HEK293 (cell line): ENCODE measurements at regions not wholly inside any gene's neighbourhood (a gene's known extent, or its start where the extent isn't known, plus 50 kb on each side); places are given as distances from the start of the nearest gene placed in this dataset.

Experiments
- CTCF ChIA-PET: fragments of 350-600 bp; formaldehyde crosslinking; extraction: SDS; loops from one replicate; lab custom pipeline; 2021; ENCODE audit warnings: antibody characterized with exemption; lab: Yijun Ruan, JAX
- POLR2A ChIA-PET: fragments of 300-600 bp; formaldehyde crosslinking; extraction: SDS; loops from one replicate; lab custom pipeline; 2020; ENCODE audit warnings: antibody characterized with exemption, inconsistent platforms; lab: Yijun Ruan, JAX
- H3K27ac ChIP-seq: fragments of 200-500 bp; sonication (Bioruptor generic); 2 replicates; pipeline ENCODE4 v1.5.1; 2014; ENCODE audit warnings: low read depth, low read length, control low read depth, inconsistent platforms; ENCODE audit errors: extremely low read depth
- H3K36me3 ChIP-seq, 2 experiments: fragments of 200-500 bp in 1 of 2; sonication (Bioruptor generic) in 1 of 2; 1 replicate in 1 of 2; 2 replicates in 1 of 2; pipeline ENCODE4 v1.5.1; 2014 to 2017; ENCODE audit warnings: inconsistent platforms in 2 of 2, low read length in 2 of 2; ENCODE audit not compliant: control insufficient read depth in 2 of 2, insufficient read depth in 1 of 2
- H3K4me1 ChIP-seq: fragments of 200-500 bp; sonication (Bioruptor generic); 2 replicates; pipeline ENCODE4 v1.5.1; 2014; ENCODE audit warnings: mild to moderate bottlenecking, low read length, inconsistent platforms; ENCODE audit not compliant: control insufficient read depth, insufficient read depth
- H3K4me3 ChIP-seq: 2 replicates; pipeline ENCODE4 v1.5.1; 2011; ENCODE audit warnings: low read depth, mild to moderate bottlenecking, control low read depth, low read length, moderate library complexity
- H3K9me3 ChIP-seq: fragments of 200-500 bp; sonication (Bioruptor generic); 2 replicates; pipeline ENCODE4 v1.5.1; 2014; ENCODE audit warnings: low read depth, low read length, inconsistent platforms; ENCODE audit not compliant: control insufficient read depth, insufficient read depth
- BCL11B ChIP-seq: fragments of 450-650 bp; formaldehyde crosslinking; IDR thresholded peaks from 2 replicates; pipeline ENCODE4 v1.5.1; 2016; ENCODE audit warnings: low read depth, missing biosample characterization, missing genetic modification characterization
- KLF10 ChIP-seq: fragments of 450-650 bp; IDR thresholded peaks from 2 replicates; pipeline ENCODE4 v1.5.1; 2018; ENCODE audit warnings: missing biosample characterization, mild to moderate bottlenecking, missing genetic modification characterization
- MYNN ChIP-seq: fragments of 450-650 bp; formaldehyde crosslinking; IDR thresholded peaks from 2 replicates; pipeline ENCODE4 v1.5.1; 2016; ENCODE audit warnings: missing biosample characterization, missing genetic modification characterization, borderline replicate concordance
- ZBTB20 ChIP-seq: fragments of 450-650 bp; formaldehyde crosslinking; IDR thresholded peaks from 2 replicates; pipeline ENCODE4 v1.5.1; 2016; ENCODE audit warnings: missing biosample characterization, missing genetic modification characterization
- ZBTB21 ChIP-seq: fragments of 450-650 bp; formaldehyde crosslinking; IDR thresholded peaks from 2 replicates; pipeline ENCODE4 v1.5.1; 2017; ENCODE audit warnings: missing biosample characterization, missing genetic modification characterization
- ZFP37 ChIP-seq: fragments of 450-650 bp; formaldehyde crosslinking; IDR thresholded peaks from 2 replicates; pipeline ENCODE4 v1.5.1; 2016; ENCODE audit warnings: missing biosample characterization, missing genetic modification characterization
- ZNF140 ChIP-seq: fragments of 450-650 bp; formaldehyde crosslinking; IDR thresholded peaks from 2 replicates; pipeline ENCODE4 v1.5.1; 2016; ENCODE audit warnings: missing biosample characterization, missing genetic modification characterization
- ZNF174 ChIP-seq: fragments of 450-650 bp; formaldehyde crosslinking; IDR thresholded peaks from 2 replicates; pipeline ENCODE4 v1.5.0; 2017; ENCODE audit warnings: missing biosample characterization, mild to moderate bottlenecking, missing genetic modification characterization
- ZNF37A ChIP-seq: fragments of 450-650 bp; IDR thresholded peaks from 2 replicates; pipeline ENCODE4 v1.5.1; 2018; ENCODE audit warnings: missing biosample characterization, missing genetic modification characterization
- ZNF501 ChIP-seq: fragments of 450-650 bp; formaldehyde crosslinking; IDR thresholded peaks from 2 replicates; pipeline ENCODE4 v1.5.1; 2016; ENCODE audit warnings: missing biosample characterization, missing genetic modification characterization
- ZNF514 ChIP-seq: fragments of 450-650 bp; formaldehyde crosslinking; IDR thresholded peaks from 2 replicates; pipeline ENCODE4 v1.5.1; 2016; ENCODE audit warnings: missing biosample characterization, missing genetic modification characterization
- ZNF596 ChIP-seq: fragments of 450-650 bp; IDR thresholded peaks from 2 replicates; pipeline ENCODE4 v1.5.0; 2018; ENCODE audit warnings: missing biosample characterization, mild to moderate bottlenecking, missing genetic modification characterization, moderate library complexity
- ZNF660 ChIP-seq: fragments of 450-650 bp; IDR thresholded peaks from 2 replicates; pipeline ENCODE4 v1.5.1; 2018; ENCODE audit warnings: missing biosample characterization, mild to moderate bottlenecking, missing genetic modification characterization
- TF ChIP-seq, protein P1 (sequence below): fragments of 450-650 bp; formaldehyde crosslinking; IDR thresholded peaks from 2 replicates; pipeline ENCODE4; 2016; ENCODE audit warnings: missing biosample characterization, missing genetic modification characterization
- TF ChIP-seq, protein P2 (sequence below): fragments of 450-650 bp; formaldehyde crosslinking; IDR thresholded peaks from 2 replicates; pipeline ENCODE4 v1.5.1; 2016; ENCODE audit warnings: missing biosample characterization, missing genetic modification characterization
- TF ChIP-seq, protein P3 (sequence below): fragments of 450-650 bp; formaldehyde crosslinking; IDR thresholded peaks from 2 replicates; pipeline ENCODE4 v1.5.1; 2016; ENCODE audit warnings: missing biosample characterization, missing genetic modification characterization
- TF ChIP-seq, protein P4 (sequence below): fragments of 450-650 bp; formaldehyde crosslinking; conservative IDR thresholded peaks from 2 replicates; pipeline ENCODE4 v1.5.1; 2016; ENCODE audit warnings: low read depth, missing biosample characterization, missing genetic modification characterization

DNA sequence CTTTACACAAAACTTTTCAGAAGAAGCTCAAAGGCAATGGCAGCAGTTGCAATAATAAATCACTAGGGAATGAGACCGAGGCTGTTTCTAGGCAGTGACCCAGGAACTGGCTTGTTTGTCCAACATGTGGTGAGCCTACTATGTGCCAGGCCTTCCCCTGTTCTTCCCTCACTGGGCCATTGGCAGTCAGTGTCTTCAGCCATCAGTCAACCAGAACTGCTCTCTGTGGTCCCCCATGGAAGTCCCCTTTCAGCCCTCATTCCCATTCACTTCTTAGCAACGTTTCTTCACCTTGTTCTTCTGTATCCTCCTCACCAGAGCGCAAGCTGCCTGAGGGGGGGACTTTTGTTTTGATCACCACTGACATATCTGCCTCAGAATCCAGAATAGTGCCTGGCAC is 274.1 kb downstream of the RRAGC start (continued):
- TF ChIP-seq, protein P1, sequence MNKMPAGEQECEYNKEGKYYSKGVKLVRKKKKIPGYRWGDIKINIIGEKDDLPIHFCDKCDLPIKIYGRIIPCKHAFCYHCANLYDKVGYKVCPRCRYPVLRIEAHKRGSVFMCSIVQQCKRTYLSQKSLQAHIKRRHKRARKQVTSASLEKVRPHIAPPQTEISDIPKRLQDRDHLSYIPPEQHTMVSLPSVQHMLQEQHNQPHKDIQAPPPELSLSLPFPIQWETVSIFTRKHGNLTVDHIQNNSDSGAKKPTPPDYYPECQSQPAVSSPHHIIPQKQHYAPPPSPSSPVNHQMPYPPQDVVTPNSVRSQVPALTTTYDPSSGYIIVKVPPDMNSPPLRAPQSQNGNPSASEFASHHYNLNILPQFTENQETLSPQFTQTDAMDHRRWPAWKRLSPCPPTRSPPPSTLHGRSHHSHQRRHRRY (tag by site-specific recombination), result no peak
- TF ChIP-seq ZNF501 (tag by site-specific recombination) (no peak), ZNF37A (tag by site-specific recombination) (no peak), ZNF140 (tag by site-specific recombination) (no peak), MYNN (tag by site-specific recombination) (no peak), ZFP37 (no peak), ZNF174 (tag by site-specific recombination) (no peak), ZNF514 (tag by site-specific recombination) (no peak)
- TF ChIP-seq, protein P2, sequence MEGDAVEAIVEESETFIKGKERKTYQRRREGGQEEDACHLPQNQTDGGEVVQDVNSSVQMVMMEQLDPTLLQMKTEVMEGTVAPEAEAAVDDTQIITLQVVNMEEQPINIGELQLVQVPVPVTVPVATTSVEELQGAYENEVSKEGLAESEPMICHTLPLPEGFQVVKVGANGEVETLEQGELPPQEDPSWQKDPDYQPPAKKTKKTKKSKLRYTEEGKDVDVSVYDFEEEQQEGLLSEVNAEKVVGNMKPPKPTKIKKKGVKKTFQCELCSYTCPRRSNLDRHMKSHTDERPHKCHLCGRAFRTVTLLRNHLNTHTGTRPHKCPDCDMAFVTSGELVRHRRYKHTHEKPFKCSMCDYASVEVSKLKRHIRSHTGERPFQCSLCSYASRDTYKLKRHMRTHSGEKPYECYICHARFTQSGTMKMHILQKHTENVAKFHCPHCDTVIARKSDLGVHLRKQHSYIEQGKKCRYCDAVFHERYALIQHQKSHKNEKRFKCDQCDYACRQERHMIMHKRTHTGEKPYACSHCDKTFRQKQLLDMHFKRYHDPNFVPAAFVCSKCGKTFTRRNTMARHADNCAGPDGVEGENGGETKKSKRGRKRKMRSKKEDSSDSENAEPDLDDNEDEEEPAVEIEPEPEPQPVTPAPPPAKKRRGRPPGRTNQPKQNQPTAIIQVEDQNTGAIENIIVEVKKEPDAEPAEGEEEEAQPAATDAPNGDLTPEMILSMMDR (tag by site-specific recombination), result no peak

DNA sequence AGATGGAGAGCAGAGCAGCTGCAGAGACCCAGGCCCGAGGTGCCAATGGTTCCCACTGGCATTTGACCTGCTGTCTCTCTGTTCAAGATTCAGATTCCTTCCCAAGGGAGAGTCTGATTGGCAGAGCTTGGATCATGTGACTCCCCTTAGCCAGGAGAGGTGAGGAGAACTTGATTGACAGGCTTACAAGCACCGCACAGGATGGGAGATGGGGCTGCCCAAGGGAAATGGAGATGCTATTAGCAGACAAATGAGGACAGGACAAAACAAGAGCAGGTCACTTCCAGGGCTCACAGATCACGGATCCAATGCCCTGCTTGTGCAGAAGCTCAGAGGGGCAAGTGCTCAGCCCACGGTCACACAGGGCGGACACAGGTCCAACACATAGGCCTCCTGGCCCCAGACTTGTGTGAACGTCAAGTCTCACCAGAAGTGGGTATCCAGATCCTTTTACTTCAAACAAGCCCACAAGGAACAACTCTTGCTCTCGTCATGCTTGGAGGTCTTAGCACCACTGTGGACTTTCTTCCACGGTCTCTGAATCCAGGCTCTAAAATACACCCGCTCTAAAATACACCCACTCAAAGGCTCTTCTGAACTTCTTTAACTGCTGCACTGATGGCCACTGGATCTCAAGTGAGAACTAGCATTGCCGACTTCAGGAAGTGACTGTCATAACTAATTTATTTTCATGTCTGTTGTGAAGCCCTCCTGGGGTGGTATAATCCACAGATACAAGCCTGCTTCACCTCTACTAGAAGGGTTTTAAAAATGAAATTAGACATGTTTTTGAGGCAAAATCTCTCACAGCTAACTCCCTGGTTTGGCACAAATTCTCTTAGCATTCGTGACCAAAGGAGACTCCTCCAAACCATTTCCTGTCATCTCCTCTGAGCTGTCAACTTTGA is 274.9 kb downstream of the RRAGC start:
- H3K4me3 ChIP-seq, result no peak overlapping the region
- ChIA-PET POLR2A (no interaction called here), CTCF (interaction anchor here (1.4 kb wide), 1 partner anchor 24 kb away, joined by 4 read pairs; no protein-coding TSS in a partner anchor)
- H3K9me3 ChIP-seq, result no peaks in the 10 kb centered on the region
- no peaks in the 10 kb centered on the region for H3K36me3 ChIP-seq
- no peak for TF ChIP-seq KLF10 (tag by site-specific recombination)
- TF ChIP-seq ZBTB21 (tag by site-specific recombination), result no peak
- TF ChIP-seq, protein P3, sequence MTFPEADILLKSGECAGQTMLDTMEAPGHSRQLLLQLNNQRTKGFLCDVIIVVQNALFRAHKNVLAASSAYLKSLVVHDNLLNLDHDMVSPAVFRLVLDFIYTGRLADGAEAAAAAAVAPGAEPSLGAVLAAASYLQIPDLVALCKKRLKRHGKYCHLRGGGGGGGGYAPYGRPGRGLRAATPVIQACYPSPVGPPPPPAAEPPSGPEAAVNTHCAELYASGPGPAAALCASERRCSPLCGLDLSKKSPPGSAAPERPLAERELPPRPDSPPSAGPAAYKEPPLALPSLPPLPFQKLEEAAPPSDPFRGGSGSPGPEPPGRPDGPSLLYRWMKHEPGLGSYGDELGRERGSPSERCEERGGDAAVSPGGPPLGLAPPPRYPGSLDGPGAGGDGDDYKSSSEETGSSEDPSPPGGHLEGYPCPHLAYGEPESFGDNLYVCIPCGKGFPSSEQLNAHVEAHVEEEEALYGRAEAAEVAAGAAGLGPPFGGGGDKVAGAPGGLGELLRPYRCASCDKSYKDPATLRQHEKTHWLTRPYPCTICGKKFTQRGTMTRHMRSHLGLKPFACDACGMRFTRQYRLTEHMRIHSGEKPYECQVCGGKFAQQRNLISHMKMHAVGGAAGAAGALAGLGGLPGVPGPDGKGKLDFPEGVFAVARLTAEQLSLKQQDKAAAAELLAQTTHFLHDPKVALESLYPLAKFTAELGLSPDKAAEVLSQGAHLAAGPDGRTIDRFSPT, result no peak
- no peak for TF ChIP-seq ZBTB20 (tag by site-specific recombination)
- TF ChIP-seq ZNF660 (tag by site-specific recombination), result no peak
- TF ChIP-seq, protein P4, sequence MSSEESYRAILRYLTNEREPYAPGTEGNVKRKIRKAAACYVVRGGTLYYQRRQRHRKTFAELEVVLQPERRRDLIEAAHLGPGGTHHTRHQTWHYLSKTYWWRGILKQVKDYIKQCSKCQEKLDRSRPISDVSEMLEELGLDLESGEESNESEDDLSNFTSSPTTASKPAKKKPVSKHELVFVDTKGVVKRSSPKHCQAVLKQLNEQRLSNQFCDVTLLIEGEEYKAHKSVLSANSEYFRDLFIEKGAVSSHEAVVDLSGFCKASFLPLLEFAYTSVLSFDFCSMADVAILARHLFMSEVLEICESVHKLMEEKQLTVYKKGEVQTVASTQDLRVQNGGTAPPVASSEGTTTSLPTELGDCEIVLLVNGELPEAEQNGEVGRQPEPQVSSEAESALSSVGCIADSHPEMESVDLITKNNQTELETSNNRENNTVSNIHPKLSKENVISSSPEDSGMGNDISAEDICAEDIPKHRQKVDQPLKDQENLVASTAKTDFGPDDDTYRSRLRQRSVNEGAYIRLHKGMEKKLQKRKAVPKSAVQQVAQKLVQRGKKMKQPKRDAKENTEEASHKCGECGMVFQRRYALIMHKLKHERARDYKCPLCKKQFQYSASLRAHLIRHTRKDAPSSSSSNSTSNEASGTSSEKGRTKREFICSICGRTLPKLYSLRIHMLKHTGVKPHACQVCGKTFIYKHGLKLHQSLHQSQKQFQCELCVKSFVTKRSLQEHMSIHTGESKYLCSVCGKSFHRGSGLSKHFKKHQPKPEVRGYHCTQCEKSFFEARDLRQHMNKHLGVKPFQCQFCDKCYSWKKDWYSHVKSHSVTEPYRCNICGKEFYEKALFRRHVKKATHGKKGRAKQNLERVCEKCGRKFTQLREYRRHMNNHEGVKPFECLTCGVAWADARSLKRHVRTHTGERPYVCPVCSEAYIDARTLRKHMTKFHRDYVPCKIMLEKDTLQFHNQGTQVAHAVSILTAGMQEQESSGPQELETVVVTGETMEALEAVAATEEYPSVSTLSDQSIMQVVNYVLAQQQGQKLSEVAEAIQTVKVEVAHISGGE (tag by site-specific recombination), result no peak
- TF ChIP-seq ZNF596 (tag by site-specific recombination), result no peak
- TF ChIP-seq BCL11B, result no peak
- H3K4me1 ChIP-seq, result no peaks in the 10 kb centered on the region
- no peak overlapping the region for H3K27ac ChIP-seq
